H1 (cell line): ENCODE measurements at regions not wholly inside any gene's neighbourhood (a gene's known extent, or its start where the extent isn't known, plus 50 kb on each side); places are given as distances from the start of the nearest gene placed in this dataset.

Source experiments
- CTCF ChIA-PET: fragments of 300-600 bp; sonication (Branson Sonifier 250); formaldehyde crosslinking; loops from one replicate; lab custom pipeline; 2021; ENCODE audit not compliant: partially characterized antibody; lab: Charles Lee
- POLR2A ChIA-PET: fragments of 300-600 bp; sonication (Branson Sonifier 250); formaldehyde crosslinking; loops from one replicate; lab custom pipeline; 2021; ENCODE audit warnings: inconsistent platforms; ENCODE audit not compliant: partially characterized antibody; lab: Charles Lee
- DNase-seq, 2 experiments: peaks; one replicate each; pipeline versions ENCODE4 v3.0.0 to v3.0.0-alpha.2; 2010 to 2022; ENCODE audit warnings: low spot score in 2 of 2, low read depth in 1 of 2, mixed read lengths in 1 of 2
- FAIRE-seq: peaks from 2 replicates; lab custom pipeline; 2011; peaks lifted over from hg19 to GRCh38; lab: Jason Lieb, UNC
- H2AFZ ChIP-seq: 2 replicates; pipeline ENCODE4 v1.8.1; 2012; ENCODE audit warnings: low read length, inconsistent platforms
- H2AK5ac ChIP-seq: 2 replicates; pipeline ENCODE4 v1.6.1; 2013; ENCODE audit warnings: low read depth, low read length
- H2BK120ac ChIP-seq: replicated peaks from 2 replicates; pipeline ENCODE3; 2013; ENCODE audit warnings: low read depth, low read length, inconsistent platforms
- H2BK12ac ChIP-seq: 2 replicates; pipeline ENCODE4 v1.6.1; 2013; ENCODE audit warnings: low read depth, low read length
- H2BK15ac ChIP-seq: 2 replicates; pipeline ENCODE4 v1.6.1; 2013; ENCODE audit warnings: low read length
- H2BK20ac ChIP-seq: 2 replicates; pipeline ENCODE4 v1.6.1; 2013; ENCODE audit warnings: low read length
- H2BK5ac ChIP-seq: 2 replicates; pipeline ENCODE4 v1.6.1; 2013; ENCODE audit warnings: low read depth, low read length
- H3K14ac ChIP-seq: 2 replicates; pipeline ENCODE4 v1.6.1; 2013; ENCODE audit warnings: inconsistent platforms; ENCODE audit not compliant: insufficient read length
- H3K18ac ChIP-seq: 2 replicates; pipeline ENCODE4 v1.6.1; 2013; ENCODE audit warnings: low read length; ENCODE audit errors: extremely low read depth
- H3K23ac ChIP-seq: 2 replicates; pipeline ENCODE4 v1.6.1; 2013; ENCODE audit warnings: inconsistent platforms; ENCODE audit not compliant: insufficient read length
- H3K23me2 ChIP-seq: 2 replicates; pipeline ENCODE4 v1.6.1; 2013; ENCODE audit warnings: low read depth, low read length
- H3K27ac ChIP-seq: 2 replicates; pipeline ENCODE4 v1.6.1; 2011; ENCODE audit warnings: low read depth, low read length, inconsistent platforms
- H3K27me3 ChIP-seq, 4 experiments: replicated peaks in 1 of 4; 1 replicate in 1 of 4; 2 replicates in 3 of 4; pipeline versions ENCODE4 v1.6.1 to v1.8.1; 2011 to 2013; ENCODE audit warnings: low read length in 3 of 4, mild to moderate bottlenecking in 3 of 4, inconsistent platforms in 2 of 4, mixed read lengths in 2 of 4, moderate library complexity in 1 of 4; ENCODE audit not compliant: control insufficient read depth in 3 of 4, insufficient read depth in 3 of 4; ENCODE audit errors: extremely low read depth in 1 of 4
- H3K36me3 ChIP-seq, 4 experiments: 2 replicates each; pipeline versions ENCODE4 v1.6.1 to v1.8.1; 2011 to 2013; ENCODE audit warnings: mild to moderate bottlenecking in 4 of 4, low read length in 3 of 4, moderate library complexity in 2 of 4, control low read depth in 1 of 4, inconsistent platforms in 1 of 4; ENCODE audit not compliant: insufficient read depth in 4 of 4, control insufficient read depth in 2 of 4
- H3K4ac ChIP-seq: replicated peaks from 2 replicates; pipeline ENCODE3; 2013; ENCODE audit warnings: low read length, low read depth, mixed read lengths, inconsistent platforms; ENCODE audit not compliant: insufficient read length
- H3K4me1 ChIP-seq, 4 experiments: replicated peaks in 1 of 4; 1 replicate in 1 of 4; 2 replicates in 3 of 4; pipeline versions ENCODE4 v1.6.1 to v1.8.1; 2011 to 2013; ENCODE audit warnings: low read length in 3 of 4, inconsistent platforms in 2 of 4, mixed read lengths in 1 of 4; ENCODE audit not compliant: insufficient read depth in 4 of 4, control insufficient read depth in 3 of 4
- H3K4me2 ChIP-seq, 2 experiments: 2 replicates each; pipeline versions ENCODE4 v1.6.1 to v1.8.1; 2011 to 2013; ENCODE audit warnings: low read depth in 2 of 2, low read length in 2 of 2, control low read depth in 1 of 2, inconsistent platforms in 1 of 2, mild to moderate bottlenecking in 1 of 2; ENCODE audit not compliant: insufficient read depth in 1 of 2
- H3K4me3 ChIP-seq, 4 experiments: fragments of 200-600, 300-600 bp in 1 of 4; sonication (generic), shearing (Covaris generic), sonication (Bioruptor Twin) in 1 of 4; 2 replicates each; pipeline versions ENCODE4 v1.5.1 to v1.8.1; 2011 to 2016; ENCODE audit warnings: low read length in 4 of 4, low read depth in 3 of 4, control low read depth in 2 of 4, inconsistent platforms in 2 of 4, mild to moderate bottlenecking in 2 of 4, mixed read lengths in 1 of 4, moderate library complexity in 1 of 4; ENCODE audit not compliant: insufficient read depth in 2 of 4; ENCODE audit errors: extremely low read depth in 1 of 4
- H3K56ac ChIP-seq: replicated peaks from 2 replicates; pipeline ENCODE3; 2013; ENCODE audit warnings: low read depth, mild to moderate bottlenecking, mixed read lengths, low read length, inconsistent platforms; ENCODE audit not compliant: insufficient read length
- H3K79me1 ChIP-seq: 2 replicates; pipeline ENCODE4 v1.6.1; 2013; ENCODE audit warnings: low read depth, low read length, control low read depth
- H3K79me2 ChIP-seq, 2 experiments: 2 replicates each; pipeline versions ENCODE4 v1.6.1 to v1.8.1; 2012 to 2013; ENCODE audit warnings: low read length in 2 of 2, mild to moderate bottlenecking in 2 of 2, inconsistent platforms in 1 of 2; ENCODE audit not compliant: insufficient read depth in 2 of 2, control insufficient read depth in 1 of 2
- H3K9ac ChIP-seq, 4 experiments: replicated peaks in 1 of 4; 1 replicate in 1 of 4; 2 replicates in 3 of 4; pipeline versions ENCODE4 v1.6.1 to v1.8.1; 2011 to 2013; ENCODE audit warnings: low read depth in 3 of 4, low read length in 3 of 4, control low read depth in 2 of 4, mild to moderate bottlenecking in 2 of 4, moderate library complexity in 2 of 4, inconsistent platforms in 1 of 4; ENCODE audit errors: extremely low read depth in 1 of 4
- H3K9me3 ChIP-seq, 2 experiments: 2 replicates each; pipeline versions ENCODE4 v1.6.1 to v1.8.1; 2012 to 2013; ENCODE audit warnings: mild to moderate bottlenecking in 2 of 2, moderate library complexity in 2 of 2, control low read depth in 1 of 2, inconsistent platforms in 1 of 2, low read depth in 1 of 2, low read length in 1 of 2, mixed read lengths in 1 of 2; ENCODE audit not compliant: insufficient read depth in 2 of 2
- H4K20me1 ChIP-seq, 2 experiments: replicated peaks in 1 of 2; 2 replicates each; pipeline versions ENCODE3 to v1.8.1; 2011 to 2013; ENCODE audit warnings: inconsistent platforms in 2 of 2, low read length in 2 of 2, mild to moderate bottlenecking in 1 of 2; ENCODE audit not compliant: insufficient read depth in 2 of 2, control insufficient read depth in 1 of 2
- H4K5ac ChIP-seq: 2 replicates; pipeline ENCODE4 v1.6.1; 2013; ENCODE audit warnings: low read length, low read depth, mixed read lengths, inconsistent platforms; ENCODE audit not compliant: insufficient read length
- H4K8ac ChIP-seq: 2 replicates; pipeline ENCODE4 v1.8.0; 2013; ENCODE audit warnings: mild to moderate bottlenecking, moderate library complexity, low read length, inconsistent platforms; ENCODE audit not compliant: insufficient read depth; ENCODE audit errors: extremely low read depth
- H4K91ac ChIP-seq: replicated peaks from 2 replicates; pipeline ENCODE3; 2013; ENCODE audit warnings: low read length, mixed read lengths, inconsistent platforms; ENCODE audit not compliant: insufficient read length
- CBX8 ChIP-seq: fragments of 300-800, 300-1000 bp; sonication (generic); IDR thresholded peaks from 2 replicates; pipeline ENCODE4 v1.7.1; 2016; ENCODE audit warnings: low read depth, low read length, borderline replicate concordance
- CTCF ChIP-seq, 3 experiments: IDR thresholded peaks; 1 replicate in 2 of 3; 2 replicates in 1 of 3; pipeline versions ENCODE4 v1.5.1 to v1.6.1; 2011; ENCODE audit warnings: low read length in 3 of 3, mild to moderate bottlenecking in 3 of 3, inconsistent platforms in 2 of 3, low read depth in 1 of 3, moderate library complexity in 1 of 3; ENCODE audit not compliant: insufficient read depth in 1 of 3; ENCODE audit errors: control extremely low read depth in 1 of 3
- JUN ChIP-seq: IDR thresholded peaks from 2 replicates; pipeline ENCODE4 v1.6.1; 2011; ENCODE audit warnings: low read depth, mild to moderate bottlenecking, improper control_type of control experiment, low read length
- MAFK ChIP-seq: IDR thresholded peaks from 2 replicates; pipeline ENCODE4 v1.6.1; 2012; ENCODE audit warnings: low read depth, mild to moderate bottlenecking, improper control_type of control experiment, low read length
- SP1 ChIP-seq: IDR thresholded peaks from 2 replicates; pipeline ENCODE4 v1.6.1; 2011; ENCODE audit warnings: low read depth, low read length
- SP4 ChIP-seq: IDR thresholded peaks from 2 replicates; pipeline ENCODE4 v1.6.1; 2012; ENCODE audit warnings: low read length, inconsistent platforms
- SRF ChIP-seq: IDR thresholded peaks from 2 replicates; pipeline ENCODE4 v1.6.1; 2011; ENCODE audit warnings: mild to moderate bottlenecking, low read depth, low read length, moderate library complexity
- YY1 ChIP-seq: IDR thresholded peaks from 2 replicates; pipeline ENCODE4 v1.6.1; 2011; ENCODE audit warnings: low read depth, mild to moderate bottlenecking, low read length
- WGBS, 2 experiments: shearing (Covaris generic) in 1 of 2; methylation state at CpG; one replicate each; pipeline versions ENCODE4 v1.1.6 to v1.1.7; 2013 to 2015; ENCODE audit warnings: low lambda C conversion rate in 2 of 2, mixed read lengths in 2 of 2, inconsistent platforms in 1 of 2, low coverage in 1 of 2, missing lambda C conversion rate in 1 of 2; ENCODE audit not compliant: insufficient replicate concordance in 2 of 2, insufficient coverage in 1 of 2, insufficient read length in 1 of 2; ENCODE audit errors: extremely low coverage in 1 of 2, missing lambda C conversion rate in 1 of 2; 5-methylcytosine and 5-hydroxymethylcytosine counted together
- TF ChIP-seq, protein P1 (sequence below): IDR thresholded peaks from 2 replicates; pipeline ENCODE4 v1.6.1; 2012; ENCODE audit warnings: inconsistent platforms

GRCh38 chr2:8564475-8564874 lies 117.4 kb upstream of the ID2 start:
- POLR2A ChIA-PET = interaction anchor here (1.6 kb wide), 1 partner anchor 8 kb away, joined by 3 read pairs; no protein-coding TSS in a partner anchor
- H2BK12ac ChIP-seq = no peak overlapping the region
- no peak overlapping the region for H3K14ac ChIP-seq
- no peak overlapping the region for H4K8ac ChIP-seq
- H2AK5ac ChIP-seq = no peak overlapping the region
- H3K27ac ChIP-seq = no peak overlapping the region
- H2BK5ac ChIP-seq = no peak overlapping the region
- no peak overlapping the region for H2BK15ac ChIP-seq
- H2BK120ac ChIP-seq = no peak overlapping the region
- no peak overlapping the region for H3K4me2 ChIP-seq
- FAIRE-seq (no peak), DNase-seq (no peak)
- H4K91ac ChIP-seq = no peak overlapping the region
- H3K9ac ChIP-seq = no peak overlapping the region
- H3K4ac ChIP-seq = no peak overlapping the region
- no peaks in the 10 kb centered on the region for H3K79me2 ChIP-seq
- H3K4me3 ChIP-seq = no peak overlapping the region
- no peaks in the 10 kb centered on the region for H3K27me3 ChIP-seq
- H2BK20ac ChIP-seq = no peak overlapping the region
- no peak overlapping the region for H3K23ac ChIP-seq
- H3K18ac ChIP-seq = no peak overlapping the region
- no peaks in the 10 kb centered on the region for H4K20me1 ChIP-seq
- no peaks in the 10 kb centered on the region for H3K4me1 ChIP-seq
- no peak overlapping the region for H3K56ac ChIP-seq
- no peaks in the 10 kb centered on the region for H3K36me3 ChIP-seq
- no peak overlapping the region for H4K5ac ChIP-seq
- H2AFZ ChIP-seq = no peak overlapping the region; the same call in 1 of the 2 replicates
- TF ChIP-seq CTCF (IDR thresholded peaks at IDR 0.05; ENCODE audit: control extremely low read depth in 1 of 3, insufficient read depth in 1 of 3, low read depth in 1 of 3, low read length in 3 of 3) (no peak), SRF (no peak), CBX8 (no peak), SP4 (no peak), MAFK (no peak), JUN (no peak), SP1 (no peak), YY1 (no peak)
- TF ChIP-seq, protein P1, sequence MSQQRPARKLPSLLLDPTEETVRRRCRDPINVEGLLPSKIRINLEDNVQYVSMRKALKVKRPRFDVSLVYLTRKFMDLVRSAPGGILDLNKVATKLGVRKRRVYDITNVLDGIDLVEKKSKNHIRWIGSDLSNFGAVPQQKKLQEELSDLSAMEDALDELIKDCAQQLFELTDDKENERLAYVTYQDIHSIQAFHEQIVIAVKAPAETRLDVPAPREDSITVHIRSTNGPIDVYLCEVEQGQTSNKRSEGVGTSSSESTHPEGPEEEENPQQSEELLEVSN = no peak
- WGBS, 2 experiments = 95% methylated on average over 9 of the region's 9 CpGs; no CpG with 5 or more reads in 1 of the 2 experiments
- H3K23me2 ChIP-seq = no peaks in the 10 kb centered on the region
- CTCF ChIA-PET = interaction anchor here (1.2 kb wide), 1 partner anchor 25 kb away, joined by 3 read pairs; no protein-coding TSS in a partner anchor
- peaks cover 2 to 3% of the 10 kb centered on the region in 2 experiments; a peak in 1 of 4 replicates for H3K9me3 ChIP-seq
- no peaks in the 10 kb centered on the region for H3K79me1 ChIP-seq
